ENCODE measurements at regions not wholly inside any gene's neighbourhood (a gene's known extent, or its start where the extent isn't known, plus 50 kb on each side); places are given as distances from the start of the nearest gene placed in this dataset.
"Not testable (repeated sequence)": the region's sequence is repeated elsewhere in the genome, so short reads cannot be mapped to it uniquely, and the experiment has no call there.

DNA sequence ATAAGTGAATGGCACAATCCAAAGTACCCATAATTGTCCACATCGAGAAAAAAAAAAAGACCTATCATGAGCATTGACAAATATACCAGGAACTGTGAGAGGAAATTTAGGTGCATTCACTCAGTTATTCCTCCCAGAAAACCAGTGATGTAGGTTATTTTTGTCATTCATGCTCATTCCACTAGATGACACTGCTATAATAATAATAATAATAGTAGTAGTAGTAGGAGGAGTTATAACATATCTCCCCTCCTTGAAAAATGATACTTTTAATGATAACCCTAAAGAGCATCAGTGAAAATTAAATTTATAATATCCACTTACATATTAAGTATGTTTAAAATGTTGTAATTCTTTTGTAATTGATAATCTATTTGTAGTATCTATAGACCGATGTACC is 463.9 kb upstream of the MIR17HG start:
- H3K27me3 ChIP-seq: no peaks in the 10 kb centered on the region
- H3K27ac ChIP-seq: no peak overlapping the region
- no peaks in the 10 kb centered on the region for H3K9me3 ChIP-seq
- no peaks in the 10 kb centered on the region for H3K36me3 ChIP-seq
- WGBS, 2 donors (ENCODE audit: low coverage in 1 of 2): 80 to 92% methylated on average over 2 of the region's 2 CpGs
- H3K4me3 ChIP-seq: no peak overlapping the region
- H3K4me1 ChIP-seq: no peaks in the 10 kb centered on the region
- no peak for TF ChIP-seq POLR2AphosphoS5 (IDR thresholded peaks at IDR 0.05)
- TF ChIP-seq EP300 (IDR thresholded peaks at IDR 0.05): no peak
- TF ChIP-seq, protein P1, sequence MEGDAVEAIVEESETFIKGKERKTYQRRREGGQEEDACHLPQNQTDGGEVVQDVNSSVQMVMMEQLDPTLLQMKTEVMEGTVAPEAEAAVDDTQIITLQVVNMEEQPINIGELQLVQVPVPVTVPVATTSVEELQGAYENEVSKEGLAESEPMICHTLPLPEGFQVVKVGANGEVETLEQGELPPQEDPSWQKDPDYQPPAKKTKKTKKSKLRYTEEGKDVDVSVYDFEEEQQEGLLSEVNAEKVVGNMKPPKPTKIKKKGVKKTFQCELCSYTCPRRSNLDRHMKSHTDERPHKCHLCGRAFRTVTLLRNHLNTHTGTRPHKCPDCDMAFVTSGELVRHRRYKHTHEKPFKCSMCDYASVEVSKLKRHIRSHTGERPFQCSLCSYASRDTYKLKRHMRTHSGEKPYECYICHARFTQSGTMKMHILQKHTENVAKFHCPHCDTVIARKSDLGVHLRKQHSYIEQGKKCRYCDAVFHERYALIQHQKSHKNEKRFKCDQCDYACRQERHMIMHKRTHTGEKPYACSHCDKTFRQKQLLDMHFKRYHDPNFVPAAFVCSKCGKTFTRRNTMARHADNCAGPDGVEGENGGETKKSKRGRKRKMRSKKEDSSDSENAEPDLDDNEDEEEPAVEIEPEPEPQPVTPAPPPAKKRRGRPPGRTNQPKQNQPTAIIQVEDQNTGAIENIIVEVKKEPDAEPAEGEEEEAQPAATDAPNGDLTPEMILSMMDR (IDR thresholded peaks at IDR 0.05): no peak
- no peak for TF ChIP-seq POLR2A (IDR thresholded peaks at IDR 0.05)
- ATAC-seq: no peak

DNA sequence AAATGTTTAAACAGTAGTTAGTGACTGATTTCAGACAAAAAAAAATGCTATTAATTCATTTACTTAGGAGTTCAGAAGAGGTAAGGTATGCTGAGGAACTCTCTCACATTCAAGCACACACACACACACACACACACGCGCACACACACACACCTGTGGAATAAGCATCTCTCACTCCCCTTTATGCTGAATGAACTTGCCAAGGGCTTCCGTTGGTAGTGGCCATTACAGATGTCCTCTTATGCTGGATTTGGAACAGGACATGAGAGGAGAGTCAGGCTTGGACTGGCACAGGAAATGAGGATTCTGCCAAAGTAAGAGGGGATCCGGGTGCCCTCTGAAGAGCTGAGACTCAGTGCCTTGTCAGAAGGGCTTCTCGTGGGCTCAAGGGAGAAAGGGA is 463.4 kb upstream of the MIR17HG start:
- no peak overlapping the region for H3K27ac ChIP-seq
- H3K27me3 ChIP-seq: no peaks in the 10 kb centered on the region
- 66 to 73% methylated on average over 3 of the region's 5 CpGs for whole genome bisulfite sequencing, 2 donors (ENCODE audit: low coverage in 1 of 2)
- H3K4me1 ChIP-seq: no peaks in the 10 kb centered on the region
- H3K36me3 ChIP-seq: no peaks in the 10 kb centered on the region
- TF ChIP-seq, protein P1 (IDR thresholded peaks at IDR 0.05): no peak
- no peak for TF ChIP-seq EP300 (IDR thresholded peaks at IDR 0.05)
- no peak for TF ChIP-seq POLR2AphosphoS5 (IDR thresholded peaks at IDR 0.05)
- TF ChIP-seq POLR2A (IDR thresholded peaks at IDR 0.05): no peak
- no peak overlapping the region for H3K4me3 ChIP-seq
- no peaks in the 10 kb centered on the region for H3K9me3 ChIP-seq
- ATAC-seq: no peak

DNA sequence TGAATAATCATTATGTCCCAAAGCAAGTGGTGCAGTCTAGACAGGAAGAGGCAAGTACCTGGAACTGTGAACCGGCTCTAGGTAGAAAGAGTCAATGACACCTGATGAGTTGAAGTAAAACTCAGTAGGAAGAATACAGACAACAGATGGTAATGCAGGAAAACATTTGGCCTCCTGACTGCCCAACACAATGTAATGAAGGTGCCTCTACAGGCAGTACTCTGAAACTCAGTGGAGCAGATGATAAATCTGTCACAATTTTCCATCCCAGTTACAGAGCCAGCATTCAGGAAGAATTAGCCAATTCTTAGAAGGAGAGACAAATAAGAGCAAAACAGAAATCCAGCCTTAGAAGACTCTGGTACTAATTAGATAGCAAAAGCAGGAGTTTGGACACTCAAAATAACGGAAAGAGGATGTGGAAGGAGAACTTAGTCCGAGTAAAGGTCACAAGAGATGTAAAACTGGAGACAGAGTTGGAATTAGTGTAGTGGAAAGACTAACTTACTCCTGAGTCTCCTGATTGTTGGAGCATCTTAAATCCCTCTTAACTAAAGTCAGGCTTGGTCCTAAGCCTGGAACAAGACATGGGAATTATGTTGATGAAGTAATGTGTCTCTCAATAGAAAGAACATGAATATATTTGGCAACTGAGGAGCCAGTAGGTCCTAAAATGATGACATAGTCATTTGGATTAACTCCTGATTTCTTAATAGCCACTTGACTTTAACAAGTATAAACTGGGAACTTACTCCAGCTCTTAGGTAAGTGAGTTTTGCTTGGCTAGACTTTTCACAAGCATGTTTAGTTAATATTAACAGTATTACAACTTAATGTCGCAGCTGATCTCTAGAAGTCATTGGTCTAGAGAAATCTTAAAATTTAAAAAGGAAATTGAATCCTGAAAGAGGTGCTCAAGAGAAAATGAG is 457.3 kb upstream of the MIR17HG start:
- H3K36me3 ChIP-seq: no peaks in the 10 kb centered on the region
- no peak overlapping the region for H3K4me3 ChIP-seq
- no peak overlapping the region for H3K27ac ChIP-seq
- H3K4me1 ChIP-seq: no peaks in the 10 kb centered on the region
- TF ChIP-seq, protein P1 (IDR thresholded peaks at IDR 0.05): no peak
- TF ChIP-seq POLR2AphosphoS5 (IDR thresholded peaks at IDR 0.05) (no peak), EP300 (IDR thresholded peaks at IDR 0.05) (no peak), POLR2A (IDR thresholded peaks at IDR 0.05) (no peak)
- no peaks in the 10 kb centered on the region for H3K9me3 ChIP-seq
- ATAC-seq: no peak
- no peaks in the 10 kb centered on the region for H3K27me3 ChIP-seq
- 64 to 82% methylated on average over 4 of the region's 4 CpGs for WGBS, 2 donors (ENCODE audit: low coverage in 1 of 2)

DNA sequence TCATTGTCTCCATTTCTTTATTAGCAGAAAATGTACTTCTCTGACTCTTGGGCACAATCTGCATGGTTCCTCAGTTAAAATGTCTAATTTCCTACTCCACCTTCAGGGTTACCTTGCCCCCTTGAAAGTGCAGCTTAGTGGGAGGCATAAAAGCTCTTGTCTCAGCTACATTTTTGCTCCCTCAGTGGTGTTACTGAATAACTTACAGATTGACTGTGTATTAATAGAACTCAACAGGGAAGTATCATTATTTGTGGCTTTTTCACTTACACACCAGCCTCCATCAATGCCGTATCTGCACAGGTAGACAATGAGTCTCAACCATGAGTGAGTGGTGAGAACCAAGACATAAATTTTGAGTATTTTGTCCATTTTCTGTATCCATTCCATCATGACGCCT is 456.2 kb upstream of the MIR17HG start:
- Histone ChIP-seq H3K4me3 (no peak overlapping the region), H3K4me1 (no peaks in the 10 kb centered on the region), H3K9me3 (no peaks in the 10 kb centered on the region), H3K36me3 (no peaks in the 10 kb centered on the region), H3K27ac (no peak overlapping the region), H3K27me3 (no peaks in the 10 kb centered on the region)
- WGBS, 2 donors (ENCODE audit: low coverage in 1 of 2): 85 to 100% methylated on average over 2 of the region's 2 CpGs
- TF ChIP-seq POLR2AphosphoS5 (IDR thresholded peaks at IDR 0.05) (no peak), POLR2A (IDR thresholded peaks at IDR 0.05) (no peak), EP300 (IDR thresholded peaks at IDR 0.05) (no peak)
- TF ChIP-seq, protein P1 (IDR thresholded peaks at IDR 0.05): no peak
- ATAC-seq: no peak

DNA sequence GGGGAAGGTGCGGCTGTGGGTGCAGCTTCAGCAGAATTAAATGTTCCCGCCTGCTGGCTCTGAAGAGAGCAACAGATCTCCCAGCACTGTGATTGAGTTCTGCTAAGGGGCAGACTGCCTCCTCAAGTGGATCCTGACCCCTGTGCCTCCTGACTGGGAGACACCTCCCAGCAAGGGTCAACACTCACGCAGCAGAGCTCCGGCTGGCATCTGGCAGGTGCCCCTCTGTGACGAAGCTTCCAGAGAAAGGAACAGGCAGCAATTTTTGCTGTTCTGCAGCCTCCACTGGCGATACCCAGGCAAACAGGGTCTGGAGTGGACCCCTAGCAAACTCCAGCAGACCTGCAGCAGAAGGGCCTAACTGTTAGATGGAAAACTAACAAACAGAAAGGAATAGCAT is 454.3 kb upstream of the MIR17HG start:
- not testable (repeated sequence) for H3K4me1 ChIP-seq, ATAC-seq, H3K36me3 ChIP-seq, H3K9me3 ChIP-seq, H3K27ac ChIP-seq, H3K4me3 ChIP-seq, H3K27me3 ChIP-seq
- WGBS, 2 donors (ENCODE audit: low coverage in 1 of 2): no CpG with 5 or more reads among the region's 6 CpGs

All from gastroesophageal sphincter (tissue), 4 donors.